GM19035 (cell line): ENCODE measurements at regions not wholly inside any gene's neighbourhood (a gene's known extent, or its start where the extent isn't known, plus 50 kb on each side); places are given as distances from the start of the nearest gene placed in this dataset.
"Not testable (repeated sequence)": the region's sequence is repeated elsewhere in the genome, so short reads cannot be mapped to it uniquely, and the experiment has no call there.

Experiments used
- ATAC-seq: cut with Tn5 transposase; IDR thresholded peaks from one replicate; pipeline ENCODE4 v1.9.1; 2021; ENCODE audit not compliant: unreplicated experiment

DNA sequence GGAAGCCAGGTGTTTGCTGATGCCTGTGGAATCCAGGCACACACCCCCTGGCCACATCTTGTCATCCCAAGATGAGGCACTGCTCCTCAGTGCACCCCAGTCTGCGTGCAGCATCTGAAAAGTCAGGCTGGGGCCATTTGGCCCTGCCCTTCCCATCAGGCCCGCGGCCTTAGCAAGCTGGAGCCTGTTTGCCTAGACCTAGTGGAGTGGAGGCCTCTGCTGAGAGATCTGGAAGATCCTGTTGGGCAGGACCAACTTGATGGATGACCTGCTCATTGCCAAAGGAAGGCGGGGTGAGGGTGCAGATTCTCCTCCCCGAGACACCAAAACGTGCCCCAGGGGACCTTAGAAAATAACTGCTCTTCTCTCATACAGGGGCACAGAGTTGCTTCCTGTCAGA lies 220.2 kb downstream of the SHQ1 start:
- no peak for ATAC-seq

DNA sequence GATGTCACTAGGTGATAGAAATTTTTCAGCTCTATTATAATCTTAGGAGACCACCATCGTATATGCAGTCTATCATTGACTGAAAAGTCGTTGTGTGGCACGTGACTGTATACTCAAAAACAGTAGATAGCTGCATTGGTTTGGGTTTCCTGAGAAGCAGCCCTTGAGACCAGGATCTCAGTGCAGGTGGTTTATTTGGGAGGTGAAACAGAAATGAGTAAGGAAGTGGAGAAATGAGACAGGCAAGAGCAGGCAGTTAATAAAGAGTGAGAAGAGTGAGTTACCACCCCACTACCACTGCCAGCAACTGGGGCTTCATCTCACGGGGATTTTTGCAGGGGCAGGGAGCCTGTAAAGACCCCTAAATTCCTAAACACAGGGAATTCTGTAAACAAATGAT lies 221.0 kb downstream of the SHQ1 start:
- no peak for ATAC-seq

DNA sequence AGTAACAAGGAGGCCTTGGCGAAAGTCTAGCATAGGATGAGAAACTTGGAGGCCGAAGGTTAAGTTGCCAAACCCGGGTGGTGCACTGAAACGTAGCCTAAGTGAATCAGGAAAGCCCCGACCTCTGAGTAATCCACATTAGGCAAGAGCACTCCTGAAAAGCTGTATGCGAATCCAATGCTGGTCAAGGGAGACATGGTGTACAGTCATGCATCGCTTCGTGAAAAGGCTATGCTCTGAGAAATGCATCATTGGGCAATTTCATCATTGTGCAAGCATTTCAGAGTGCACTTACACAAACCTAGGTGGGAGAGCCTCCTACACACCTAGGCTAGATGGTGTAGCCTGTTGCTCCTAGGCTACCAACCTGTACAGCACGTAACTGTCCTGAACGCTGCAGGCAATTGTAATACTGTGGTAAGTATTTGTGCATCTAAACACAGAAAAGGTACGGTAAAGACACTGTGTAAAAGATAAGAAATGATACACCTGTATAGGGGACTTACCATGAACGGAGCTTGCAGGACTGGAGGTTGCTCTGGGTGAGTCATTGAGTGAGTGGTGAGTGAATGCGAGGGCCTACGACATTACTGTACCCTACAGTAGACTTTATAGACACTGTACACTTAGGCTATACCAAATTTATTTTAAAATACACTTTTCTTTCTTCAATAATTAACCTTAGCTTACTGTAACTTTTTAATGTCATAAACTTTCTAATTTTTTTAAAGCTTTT lies 222.5 kb downstream of the SHQ1 start:
- ATAC-seq: no peak

DNA sequence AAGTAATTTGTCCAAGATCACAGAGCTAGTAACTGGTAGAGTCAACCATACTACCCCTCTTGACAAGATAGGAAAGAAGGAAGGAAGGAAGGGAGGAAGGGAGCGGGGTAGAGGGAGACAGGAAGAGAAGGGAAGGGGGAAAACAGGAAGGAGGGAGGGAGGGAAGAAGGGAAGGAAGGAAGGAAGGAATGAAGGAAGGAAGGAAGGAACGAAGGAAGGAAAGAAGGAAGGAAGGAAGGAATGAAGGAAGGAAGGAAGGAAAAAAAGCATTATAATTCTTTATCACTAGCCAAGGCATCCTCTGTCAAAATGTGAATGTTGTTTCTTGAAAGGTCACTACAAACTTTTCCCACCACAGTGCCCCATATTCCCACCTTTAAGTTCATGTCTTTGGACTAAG lies 223.6 kb downstream of the SHQ1 start:
- no peak for ATAC-seq

DNA sequence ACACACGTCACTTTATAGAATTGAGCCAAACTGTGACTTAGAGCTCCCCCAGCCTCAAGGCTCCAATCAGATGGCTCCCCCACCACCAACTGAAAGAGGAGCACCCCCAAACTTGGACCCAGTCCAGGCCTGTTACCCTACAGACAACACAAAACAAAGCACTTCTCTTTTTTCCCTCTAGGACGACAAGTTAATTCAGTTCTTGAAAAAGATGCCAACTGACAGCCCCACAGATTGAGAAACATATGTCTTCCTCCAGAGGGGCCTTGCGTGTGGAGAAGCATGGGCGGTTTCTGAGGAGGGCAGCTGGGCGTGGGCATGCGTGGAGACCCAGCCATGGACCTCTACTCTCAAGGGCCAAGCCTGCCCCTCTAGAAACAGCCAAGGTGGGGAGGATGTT lies 229.5 kb downstream of the SHQ1 start:
- ATAC-seq: no peak

DNA sequence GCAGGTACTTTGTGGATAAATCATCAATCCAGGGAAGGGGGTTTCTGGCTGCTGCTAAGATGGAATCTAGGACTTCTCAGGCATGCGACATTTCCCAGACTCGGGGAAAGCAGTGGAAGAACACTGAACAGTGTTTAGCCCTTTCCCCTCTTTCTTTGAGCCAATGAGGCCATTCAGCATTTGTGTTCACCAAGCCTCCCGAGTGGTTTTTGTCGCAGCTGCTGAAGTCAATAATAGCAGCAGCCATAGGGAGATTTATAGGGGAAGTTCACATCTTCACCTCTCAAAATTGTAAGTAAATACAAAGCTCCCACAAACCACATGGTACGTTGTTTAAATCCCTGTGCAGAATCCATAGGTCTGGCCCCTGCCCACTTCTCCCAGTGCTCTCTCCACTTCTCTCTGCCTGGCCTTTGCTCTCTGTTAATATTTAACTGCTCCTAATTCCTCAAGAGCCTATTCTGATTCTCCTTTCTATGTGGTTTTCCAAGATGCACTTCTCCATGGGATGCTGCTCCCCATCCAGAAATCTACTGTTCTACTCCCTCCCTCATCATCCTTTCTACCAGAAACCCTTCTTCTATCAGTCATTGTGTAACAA lies 230.7 kb downstream of the SHQ1 start:
- no peak for ATAC-seq

DNA sequence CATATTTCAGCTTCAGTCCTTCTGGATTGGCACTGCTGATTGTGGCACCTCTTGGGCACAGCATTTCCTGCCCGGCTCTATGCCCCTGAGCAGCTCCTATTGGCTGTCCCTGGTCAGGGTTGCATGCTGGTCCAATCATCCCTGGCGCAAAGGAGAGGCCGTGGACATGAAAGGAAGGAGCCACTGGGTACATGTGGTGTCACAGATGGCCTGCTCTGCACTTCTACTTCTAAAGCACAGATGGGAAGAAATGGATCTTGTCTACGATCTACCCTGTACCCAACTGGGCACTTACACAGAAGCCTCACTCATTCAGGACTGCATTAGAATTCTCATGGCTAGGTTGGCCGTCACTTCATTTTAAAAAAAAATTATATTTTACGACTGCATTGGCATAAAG lies 232.5 kb downstream of the SHQ1 start:
- no peak for ATAC-seq

DNA sequence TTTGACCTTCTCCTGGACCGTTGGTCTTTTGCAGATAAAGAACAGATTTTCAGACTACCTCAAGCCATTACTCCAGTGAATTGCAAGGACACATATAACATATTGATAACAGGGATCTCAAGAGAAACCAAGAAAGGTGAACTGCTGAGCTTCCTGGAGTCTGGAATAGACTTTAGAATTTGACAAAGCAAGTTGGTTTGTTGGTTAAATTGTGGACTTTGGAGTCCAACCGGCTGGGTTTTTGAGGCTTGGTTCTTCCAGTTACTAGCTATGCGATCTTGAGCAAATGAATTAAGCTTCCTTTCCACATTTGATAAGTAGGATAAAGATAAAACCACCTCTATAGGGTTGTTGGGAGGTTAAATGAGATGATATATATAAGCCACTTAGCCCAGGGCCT lies 233.1 kb downstream of the SHQ1 start:
- no peak for ATAC-seq

DNA sequence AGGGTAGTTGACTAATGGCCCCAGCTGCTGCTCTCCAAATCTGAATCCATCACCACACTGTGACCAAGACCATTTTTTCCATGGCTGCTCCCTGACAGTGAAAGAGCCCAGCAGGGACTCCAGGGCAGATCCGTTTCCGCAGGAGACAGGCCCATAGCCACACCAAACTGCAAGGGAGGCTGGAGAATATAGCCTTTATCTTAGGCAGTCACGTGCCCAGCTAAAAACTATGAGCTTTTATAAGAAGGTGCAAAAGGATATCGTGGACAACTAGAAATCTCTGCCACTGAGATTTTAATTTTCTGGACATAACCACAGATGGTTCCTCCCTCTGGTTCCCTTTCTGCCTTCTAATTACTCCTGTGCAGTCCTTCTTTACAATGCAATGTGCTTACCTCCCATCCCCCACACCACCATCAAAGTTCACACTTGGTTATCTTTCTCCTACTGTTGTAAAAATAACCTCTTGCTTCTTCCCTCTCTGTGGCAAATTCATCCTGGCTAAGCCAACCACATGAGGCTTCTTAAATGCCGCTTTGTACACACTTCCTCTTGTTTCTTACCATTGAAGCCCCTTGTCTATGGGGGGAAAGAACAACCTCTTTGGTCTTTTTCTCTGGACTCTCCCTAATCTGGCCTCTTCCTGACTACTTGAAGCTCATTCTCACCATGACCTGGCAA lies 233.7 kb downstream of the SHQ1 start:
- no peak for ATAC-seq

DNA sequence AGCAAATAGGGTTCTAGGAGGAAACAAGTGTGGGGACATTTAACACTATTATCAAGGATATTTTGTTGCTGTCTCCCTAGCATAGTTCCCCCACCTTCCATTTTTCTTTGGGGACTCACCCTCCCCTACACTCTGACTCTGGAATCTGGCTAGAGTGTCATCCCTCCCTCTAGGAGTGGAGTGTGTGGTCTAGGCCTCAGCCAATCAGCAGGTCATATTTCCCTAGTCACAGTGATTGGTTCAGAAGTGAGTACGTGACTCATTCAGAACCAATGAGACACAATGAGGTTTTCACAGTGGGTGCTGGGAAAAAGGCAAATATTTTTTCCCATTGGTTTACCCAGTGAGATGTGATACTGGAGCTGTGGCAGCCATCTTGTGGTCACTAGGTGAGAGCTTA lies 234.4 kb downstream of the SHQ1 start:
- no peak for ATAC-seq

DNA sequence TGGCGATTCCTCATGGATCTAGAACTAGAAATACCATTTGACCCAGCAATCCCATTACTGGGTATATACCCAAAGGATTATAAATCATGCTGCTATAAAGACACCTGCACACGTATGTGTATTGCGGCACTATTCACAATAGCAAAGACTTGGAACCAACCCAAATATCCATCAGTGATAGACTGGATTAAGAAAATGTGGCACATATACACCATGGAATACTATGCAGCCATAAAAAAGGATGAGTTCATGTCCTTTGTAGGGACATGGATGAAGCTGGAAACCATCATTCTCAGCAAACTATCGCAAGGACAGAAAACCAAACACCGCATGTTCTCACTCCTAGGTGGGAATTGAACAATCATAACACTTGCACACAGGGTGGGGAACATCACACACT lies 239.1 kb downstream of the SHQ1 start:
- not testable (repeated sequence) for ATAC-seq

DNA sequence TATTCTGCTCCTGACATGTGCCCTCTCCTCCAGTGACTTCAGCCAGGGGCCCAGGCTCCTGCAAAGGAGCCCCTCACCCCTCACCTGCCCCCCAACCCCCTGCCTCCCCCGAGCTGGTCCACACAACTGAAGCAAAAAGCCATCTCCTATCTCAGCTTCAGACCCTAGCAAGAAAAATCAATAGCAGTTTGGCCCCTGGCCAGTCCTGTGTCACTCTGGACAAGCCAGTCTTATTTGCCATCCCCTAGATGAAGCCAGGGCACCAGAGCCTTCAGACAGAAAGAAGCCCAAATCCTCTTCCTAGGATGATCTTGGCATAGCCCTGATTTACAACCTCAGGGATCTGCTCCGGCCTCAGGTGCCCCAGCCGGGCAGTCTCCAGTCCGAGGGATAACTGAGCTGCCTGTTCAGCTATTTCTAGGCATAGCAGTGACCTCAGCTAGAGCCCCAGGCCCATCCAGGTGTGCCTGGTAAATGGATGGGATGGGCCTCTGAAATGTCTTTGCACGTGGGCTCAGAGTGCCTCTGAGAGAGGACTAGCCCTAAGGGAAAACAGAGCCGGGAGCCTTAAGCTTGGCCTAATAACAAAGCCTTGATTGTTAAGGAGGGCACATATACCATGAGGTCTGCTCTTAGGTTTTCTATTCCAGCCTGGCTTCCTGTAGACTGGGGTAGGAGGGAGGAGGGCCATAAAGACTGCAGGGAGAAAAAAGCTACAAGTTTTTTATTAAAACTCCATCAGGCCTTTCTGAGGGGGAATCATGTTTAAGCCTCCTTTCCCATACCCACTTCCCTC lies 242.0 kb downstream of the SHQ1 start:
- no peak for ATAC-seq

DNA sequence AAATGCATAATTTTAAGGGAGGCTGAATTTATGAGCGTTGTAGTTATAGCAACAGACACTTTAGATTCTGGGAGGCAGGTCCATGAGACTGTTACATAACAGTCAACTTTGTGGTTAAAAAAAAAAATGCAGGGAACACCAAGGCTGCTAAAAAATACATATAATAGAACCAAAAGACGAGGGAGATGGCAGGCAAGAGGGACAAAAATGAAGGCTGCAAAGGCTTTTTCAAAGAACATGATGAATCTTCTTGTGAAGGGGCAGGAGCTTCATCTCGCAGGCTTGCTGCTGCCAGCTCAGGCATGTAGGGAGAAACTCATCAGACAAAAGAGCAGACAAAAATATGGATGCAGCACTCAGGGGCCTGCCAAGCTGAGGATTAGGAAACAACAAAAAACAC lies 243.9 kb downstream of the SHQ1 start:
- ATAC-seq: no peak

DNA sequence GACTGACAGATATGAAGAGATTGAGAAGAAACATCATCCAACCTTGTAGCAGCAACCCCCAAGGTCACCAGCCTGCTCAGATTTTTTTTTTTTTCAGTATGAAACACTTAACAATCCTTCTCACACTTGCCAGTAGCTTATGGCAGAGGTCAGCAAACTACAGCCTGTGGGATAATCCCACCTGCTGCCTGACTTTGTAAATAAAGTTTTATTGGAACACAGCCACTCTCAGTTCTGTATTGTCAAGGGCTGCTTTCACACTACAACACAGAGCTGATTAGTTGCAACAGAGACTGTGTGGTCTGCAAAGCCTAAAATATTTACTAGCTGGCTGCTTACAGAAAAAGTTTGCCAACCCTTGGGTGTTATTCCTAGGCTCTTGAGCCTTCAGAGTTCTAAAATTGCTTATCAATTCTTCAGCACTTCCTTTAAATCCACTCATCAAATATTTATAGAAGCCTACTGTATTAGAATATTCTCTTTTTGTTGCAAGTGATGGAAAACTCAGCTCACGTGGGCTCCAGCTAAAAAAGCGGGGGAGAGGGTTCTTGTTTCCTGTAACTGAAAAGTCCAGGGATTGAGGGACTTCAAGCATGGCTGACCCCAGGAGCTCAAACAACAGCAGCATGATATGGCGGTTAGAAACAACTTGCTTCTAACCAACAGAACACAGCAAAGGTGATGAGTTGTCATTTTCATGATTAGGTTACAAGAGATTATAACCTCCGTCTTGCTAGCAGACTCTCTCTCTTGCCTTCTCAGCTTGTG lies 246.1 kb downstream of the SHQ1 start:
- no peak for ATAC-seq

DNA sequence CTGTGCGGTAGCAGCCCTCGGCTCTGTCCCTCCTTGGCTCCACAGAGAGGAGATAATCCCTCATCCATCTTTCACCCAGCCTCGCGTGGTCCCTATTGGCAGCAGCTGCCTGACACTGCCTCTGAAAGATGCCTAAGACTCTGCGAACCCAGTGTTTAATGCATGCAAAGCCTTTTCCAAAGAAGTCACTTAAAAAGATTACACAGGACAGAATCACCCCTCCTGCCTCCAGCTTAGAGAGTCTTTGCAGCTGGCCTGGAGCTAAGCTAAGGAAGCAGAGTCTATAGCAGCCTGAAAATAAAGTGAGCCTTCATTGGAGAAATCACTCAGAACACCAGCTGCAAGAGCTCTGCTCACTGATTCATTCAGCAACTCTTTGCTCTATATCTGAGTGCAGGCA lies 247.2 kb downstream of the SHQ1 start:
- no peak for ATAC-seq

DNA sequence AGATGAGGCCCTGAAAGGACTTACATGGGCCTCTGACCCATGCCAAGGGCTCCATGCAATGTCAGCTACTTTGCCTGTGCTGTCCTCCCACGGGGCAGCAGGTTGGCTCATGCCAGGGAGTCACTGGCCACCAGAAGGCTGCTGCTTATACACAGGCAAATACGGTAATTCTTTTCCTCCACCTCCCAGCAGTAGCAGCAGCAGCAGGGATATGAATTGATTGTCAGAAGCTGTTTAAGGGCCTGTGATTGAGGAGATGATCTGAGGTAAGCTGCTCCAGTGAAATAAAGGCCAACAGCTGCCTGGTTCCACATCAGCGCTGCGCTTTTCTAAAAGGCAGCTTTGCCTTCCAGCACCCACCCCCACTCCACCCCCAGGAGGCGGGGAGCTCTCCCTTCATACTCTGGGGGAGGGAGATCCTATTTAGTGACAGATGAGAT lies 250.5 kb downstream of the SHQ1 start:
- no peak for ATAC-seq

DNA sequence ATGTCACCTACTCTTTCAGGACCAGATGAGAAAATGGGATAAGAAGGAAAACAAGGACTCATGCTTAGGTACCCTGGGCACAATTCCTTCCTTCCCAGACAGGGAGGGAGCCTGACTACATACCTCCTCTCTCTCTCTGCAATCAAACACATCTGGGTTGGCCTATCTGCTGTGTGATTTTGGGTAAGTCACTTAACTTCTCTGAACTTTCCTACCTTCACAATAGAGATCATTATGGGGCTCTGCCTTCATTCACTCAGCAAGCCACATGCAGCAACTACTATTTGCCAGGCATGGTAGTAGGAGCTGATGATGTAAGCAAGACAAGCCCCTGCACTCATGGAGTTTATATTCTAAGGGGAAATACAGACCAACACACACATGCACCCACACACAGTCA lies 251.2 kb downstream of the SHQ1 start:
- ATAC-seq: no peak

DNA sequence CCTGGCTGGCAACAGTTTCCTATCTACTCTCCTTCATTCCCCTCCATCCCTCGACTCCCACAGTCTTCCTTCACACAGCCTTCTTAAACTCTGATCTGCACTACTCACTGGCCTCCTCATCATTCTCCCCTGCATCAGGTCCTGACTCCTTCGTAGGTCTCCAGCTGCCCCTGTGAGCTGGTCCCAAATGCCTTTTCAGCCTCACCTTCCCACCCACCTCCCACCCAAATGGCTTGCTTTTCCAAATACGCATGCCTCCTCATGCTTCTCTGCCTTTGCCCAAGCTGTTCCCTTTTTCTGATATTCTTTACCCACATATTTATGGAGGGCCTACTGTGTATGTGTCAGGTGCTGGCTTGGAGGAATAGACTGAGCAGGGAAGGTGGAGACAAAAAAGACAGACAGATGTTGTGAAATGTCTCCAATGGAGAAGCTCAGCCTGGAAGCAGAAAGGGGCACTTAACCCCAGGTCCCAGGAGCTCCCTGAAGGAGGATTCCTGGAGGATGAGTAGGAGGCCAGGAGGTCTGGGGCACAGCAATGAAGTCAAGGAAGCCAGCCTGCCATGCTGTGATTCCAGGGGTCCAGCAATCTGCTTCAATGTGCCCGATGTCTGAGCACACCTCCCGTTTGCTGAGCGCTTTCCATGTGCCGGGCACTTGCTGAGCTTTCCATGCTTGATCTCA lies 252.2 kb downstream of the SHQ1 start:
- ATAC-seq: no peak

DNA sequence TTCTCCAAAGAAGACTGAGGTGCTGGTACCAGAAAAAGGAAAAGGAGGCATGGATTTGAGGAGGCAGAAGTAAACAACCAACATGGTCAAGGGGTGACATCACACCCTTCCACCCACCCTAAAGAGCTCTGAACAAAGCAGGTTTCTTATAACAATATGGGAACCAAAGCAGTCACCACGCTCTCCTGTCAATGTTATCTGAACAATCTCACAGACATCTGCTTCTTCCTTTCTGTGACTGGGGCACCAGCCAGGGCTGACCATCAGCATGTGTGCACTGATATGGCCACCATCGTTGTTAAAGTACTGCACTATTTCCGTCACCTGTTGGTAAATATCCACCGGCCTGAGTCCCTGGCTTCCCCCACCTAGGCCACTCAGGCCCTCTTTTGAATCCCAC lies 252.9 kb downstream of the SHQ1 start:
- no peak for ATAC-seq

DNA sequence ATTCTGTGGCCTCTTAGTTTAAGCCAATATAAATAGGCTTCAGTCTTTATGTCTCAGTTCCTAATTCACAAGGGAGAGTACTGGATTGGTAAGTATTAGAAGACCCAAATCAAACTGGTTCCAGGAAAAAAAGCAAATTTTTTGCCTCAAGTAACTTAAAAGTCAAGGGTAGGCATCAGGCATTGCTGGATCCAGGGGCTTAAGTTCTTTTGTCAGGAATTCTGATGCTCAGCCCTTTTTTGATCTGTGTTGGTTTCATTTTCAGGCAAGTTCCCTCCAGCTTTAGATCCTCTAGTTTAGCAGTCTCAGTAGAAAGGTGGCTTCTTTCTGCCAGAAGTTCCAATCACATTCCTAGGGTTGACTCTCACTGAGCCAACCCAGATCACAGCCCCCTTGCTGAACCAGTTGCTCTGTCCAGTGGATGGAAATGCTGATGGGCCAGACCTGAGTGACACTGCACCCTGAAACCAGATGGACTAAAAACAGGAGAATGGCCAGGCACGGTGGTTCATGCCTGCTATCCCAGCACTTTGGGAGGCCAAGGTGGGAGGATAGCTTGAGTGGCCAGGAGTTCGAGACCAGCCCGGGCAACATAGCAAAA lies 253.5 kb downstream of the SHQ1 start:
- ATAC-seq: no peak
